ENCODE measurements at regions not wholly inside any gene's neighbourhood (a gene's known extent, or its start where the extent isn't known, plus 50 kb on each side); places are given as distances from the start of the nearest gene placed in this dataset.

DNA sequence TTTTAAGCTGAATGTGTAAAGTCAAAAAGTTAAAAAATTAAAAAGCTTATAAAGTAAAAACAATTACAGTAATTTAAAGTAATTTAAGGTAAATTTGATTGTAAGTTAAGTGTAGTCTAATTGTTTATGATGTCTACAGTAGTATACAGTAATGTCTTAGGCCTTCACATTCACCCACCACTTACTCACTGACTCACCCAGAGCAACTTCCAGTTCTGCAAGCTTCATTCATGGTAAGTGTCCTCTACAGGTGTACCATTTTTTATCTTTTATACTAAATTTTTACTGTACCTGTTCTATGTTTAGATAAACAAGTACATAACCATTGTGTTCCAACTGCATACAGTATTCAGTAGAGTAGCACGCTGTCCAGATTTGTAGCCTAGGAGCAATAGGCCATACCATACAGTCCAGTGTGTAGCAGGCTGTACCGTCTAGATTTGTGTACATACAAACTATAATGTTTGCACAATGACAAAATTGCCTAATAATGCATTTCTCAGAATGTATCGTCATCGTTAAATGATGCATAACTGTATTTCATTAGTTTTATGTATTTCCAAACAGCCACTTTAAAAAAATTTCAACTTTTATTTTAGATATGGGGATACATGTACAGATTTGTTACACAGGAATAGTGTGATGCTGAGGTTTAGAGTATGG lies 319.3 kb downstream of the DYSF start:
- no peaks in the 10 kb centered on the region for H3K4me1 ChIP-seq (ENCODE audit: control insufficient read depth, insufficient read depth, low read length)
- no peaks in the 10 kb centered on the region for H4K20me1 ChIP-seq (ENCODE audit: control insufficient read depth, insufficient read depth)
- H3K4me2 ChIP-seq (ENCODE audit: control insufficient read depth, insufficient read depth): no peak overlapping the region
- ChIA-PET POLR2A (no interaction called here), RAD21 (ENCODE audit: unreplicated experiment) (no interaction called here), SMC1A (ENCODE audit: uncharacterized antibody, unreplicated experiment) (no interaction called here), CTCF (no interaction called here)
- no peak for ATAC-seq
- H3K27me3 ChIP-seq (replicated peaks in 1 of 2; ENCODE audit: control insufficient read depth in 2 of 2, insufficient read depth in 2 of 2, low read length in 1 of 2): no peaks in the 10 kb centered on the region
- 78% methylated on average over 4 of the region's 4 CpGs for WGBS (ENCODE audit: insufficient coverage, insufficient replicate concordance, low lambda C conversion rate, missing lambda C conversion rate)
- H3K36me3 ChIP-seq (ENCODE audit: control insufficient read depth in 2 of 2, insufficient read depth in 2 of 2, low read length in 1 of 2): no peaks in the 10 kb centered on the region
- DNase-seq (ENCODE audit: low read depth, low spot score): no peak
- H3K79me2 ChIP-seq (ENCODE audit: control insufficient read depth, insufficient read depth, low read length): no peaks in the 10 kb centered on the region
- FAIRE-seq: no peak
- no peak overlapping the region for H3K27ac ChIP-seq (ENCODE audit: control insufficient read depth, insufficient read depth)
- no peak overlapping the region for H2AFZ ChIP-seq (ENCODE audit: control insufficient read depth, low read depth, low read length)
- H3K9ac ChIP-seq (ENCODE audit: control insufficient read depth, insufficient read depth, low read length): no peak overlapping the region
- intact Hi-C loops (cut with micrococcal nuclease; ENCODE audit: unreplicated experiment) (no loop called here), in situ Hi-C loops (cut with MboI) (no loop called here)
- BruUV-seq (replicated peaks): no TSS peak
- no peak for TF ChIP-seq SMAD5 (IDR thresholded peaks at IDR 0.05; ENCODE audit: low read depth)
- no peak for TF ChIP-seq DPF2 (IDR thresholded peaks at IDR 0.05)
- TF ChIP-seq NKRF (conservative IDR thresholded peaks at IDR 0.05): no peak
- H3K4me3 ChIP-seq: no peak overlapping the region
- H3K9me3 ChIP-seq (replicated peaks; ENCODE audit: control insufficient read depth, insufficient read depth, low read length): no peaks in the 10 kb centered on the region

GRCh38 chr2:71767663-71768062 lies 314.3 kb downstream of the DYSF start:
- SMC1A ChIA-PET (ENCODE audit: uncharacterized antibody, unreplicated experiment): no interaction called here
- 38% methylated on average over 1 of the region's 1 CpG for WGBS (ENCODE audit: insufficient coverage, insufficient replicate concordance, low lambda C conversion rate, missing lambda C conversion rate)
- no peak for DNase-seq (ENCODE audit: low read depth, low spot score)
- POLR2A ChIA-PET: interaction anchor here (0.5 kb wide), 1 partner anchor 20 kb away, joined by 3 read pairs; no protein-coding TSS in a partner anchor
- no peak overlapping the region for H3K4me3 ChIP-seq
- no TSS peak for BruUV-seq (replicated peaks)
- no peak overlapping the region for H2AFZ ChIP-seq (ENCODE audit: control insufficient read depth, low read depth, low read length)
- no peak for FAIRE-seq
- H3K27me3 ChIP-seq (replicated peaks in 1 of 2; ENCODE audit: control insufficient read depth in 2 of 2, insufficient read depth in 2 of 2, low read length in 1 of 2): no peaks in the 10 kb centered on the region
- RAD21 ChIA-PET (ENCODE audit: unreplicated experiment): no interaction called here
- no peak overlapping the region for H3K9ac ChIP-seq (ENCODE audit: control insufficient read depth, insufficient read depth, low read length)
- no peak overlapping the region for H3K27ac ChIP-seq (ENCODE audit: control insufficient read depth, insufficient read depth)
- no peak for ATAC-seq
- H3K4me2 ChIP-seq (ENCODE audit: control insufficient read depth, insufficient read depth): no peak overlapping the region
- no peaks in the 10 kb centered on the region for H4K20me1 ChIP-seq (ENCODE audit: control insufficient read depth, insufficient read depth)
- in situ Hi-C loops (cut with MboI) (no loop called here), intact Hi-C loops (cut with micrococcal nuclease; ENCODE audit: unreplicated experiment) (no loop called here)
- H3K36me3 ChIP-seq (ENCODE audit: control insufficient read depth in 2 of 2, insufficient read depth in 2 of 2, low read length in 1 of 2): no peaks in the 10 kb centered on the region
- no peaks in the 10 kb centered on the region for H3K79me2 ChIP-seq (ENCODE audit: control insufficient read depth, insufficient read depth, low read length)
- no peaks in the 10 kb centered on the region for H3K4me1 ChIP-seq (ENCODE audit: control insufficient read depth, insufficient read depth, low read length)
- no peaks in the 10 kb centered on the region for H3K9me3 ChIP-seq (replicated peaks; ENCODE audit: control insufficient read depth, insufficient read depth, low read length)
- CTCF ChIA-PET: no interaction called here
- no peak for TF ChIP-seq RUNX3 (IDR thresholded peaks at IDR 0.05; ENCODE audit: low read length)
- TF ChIP-seq FOS (IDR thresholded peaks at IDR 0.05; ENCODE audit: borderline replicate concordance, extremely low read depth, insufficient read length): no peak
- TF ChIP-seq MEF2A (IDR thresholded peaks at IDR 0.05; ENCODE audit: insufficient read depth, low read depth, low read length): no peak
- TF ChIP-seq EGR1 (IDR thresholded peaks at IDR 0.05; ENCODE audit: borderline replicate concordance in 1 of 2, low read depth in 2 of 2, low read length in 2 of 2): no peak
- TF ChIP-seq USF2 (IDR thresholded peaks at IDR 0.05; ENCODE audit: borderline replicate concordance, low read depth, low read length): no peak
- no peak for TF ChIP-seq E2F4 (IDR thresholded peaks at IDR 0.05; ENCODE audit: low read depth, low read length)
- TF ChIP-seq CBFB (IDR thresholded peaks at IDR 0.05; ENCODE audit: low read depth): no peak
- no peak for TF ChIP-seq ETV6 (conservative IDR thresholded peaks at IDR 0.05 in 1 of 2, IDR thresholded peaks at IDR 0.05 in 1 of 2; ENCODE audit: borderline replicate concordance in 1 of 2, low read depth in 1 of 2)
- TF ChIP-seq JUND (IDR thresholded peaks at IDR 0.05; ENCODE audit: low read depth, low read length): no peak
- no peak for TF ChIP-seq LARP7 (IDR thresholded peaks at IDR 0.05)
- no peak for TF ChIP-seq IKZF1 (conservative IDR thresholded peaks at IDR 0.05)

All from GM12878 (cell line).